ENCODE measurements at regions not wholly inside any gene's neighbourhood (a gene's known extent, or its start where the extent isn't known, plus 50 kb on each side); places are given as distances from the start of the nearest gene placed in this dataset.

DNA sequence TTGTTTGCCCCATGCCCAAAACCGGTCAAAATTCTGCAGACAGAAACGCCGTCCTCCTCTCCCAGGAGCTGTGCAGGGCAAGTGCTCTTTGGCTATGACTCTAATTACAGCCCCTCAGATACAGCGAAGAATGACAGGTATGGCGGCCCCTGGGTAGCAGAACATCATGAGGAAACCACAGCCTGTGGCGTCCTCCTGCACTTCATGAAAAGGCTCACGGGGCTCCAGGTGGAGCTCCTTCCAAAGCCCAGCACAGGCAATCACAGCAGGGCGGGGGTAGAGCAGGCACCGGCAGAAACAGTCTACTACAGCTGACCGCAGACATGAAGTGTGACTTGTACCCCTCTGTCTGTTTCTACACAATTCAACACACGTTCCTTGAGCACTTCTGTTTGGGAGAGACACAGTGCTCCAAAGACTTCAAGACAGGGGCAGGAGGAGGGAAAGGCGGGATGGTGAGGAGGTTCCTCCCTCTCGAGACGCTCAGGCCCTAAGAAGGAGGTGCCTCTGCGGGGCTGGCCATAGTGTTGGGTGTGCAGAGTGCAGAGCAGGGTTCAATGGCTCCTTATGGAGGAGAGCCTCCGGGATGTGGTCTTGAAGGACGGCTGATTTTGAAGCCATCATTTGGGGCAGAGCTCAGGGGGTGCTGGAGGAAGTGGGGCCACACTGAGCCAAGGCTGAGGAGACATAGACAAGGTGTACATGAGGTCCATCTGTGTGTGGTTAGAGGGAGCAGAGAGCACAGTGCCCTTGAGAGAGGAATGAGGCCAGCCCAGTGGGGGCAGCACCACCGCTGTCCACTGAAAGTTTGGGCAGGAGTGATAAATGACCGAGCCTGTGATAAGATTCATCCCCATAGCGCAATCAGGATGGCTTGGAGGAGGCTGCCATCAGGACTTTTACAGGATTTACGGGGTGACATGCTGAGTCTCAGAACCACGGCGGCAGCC, 468.3 kb downstream of the EIPR1 start:
- TF ChIP-seq EP300 (IDR thresholded peaks at IDR 0.05), result no peak
- TF ChIP-seq, protein P1, sequence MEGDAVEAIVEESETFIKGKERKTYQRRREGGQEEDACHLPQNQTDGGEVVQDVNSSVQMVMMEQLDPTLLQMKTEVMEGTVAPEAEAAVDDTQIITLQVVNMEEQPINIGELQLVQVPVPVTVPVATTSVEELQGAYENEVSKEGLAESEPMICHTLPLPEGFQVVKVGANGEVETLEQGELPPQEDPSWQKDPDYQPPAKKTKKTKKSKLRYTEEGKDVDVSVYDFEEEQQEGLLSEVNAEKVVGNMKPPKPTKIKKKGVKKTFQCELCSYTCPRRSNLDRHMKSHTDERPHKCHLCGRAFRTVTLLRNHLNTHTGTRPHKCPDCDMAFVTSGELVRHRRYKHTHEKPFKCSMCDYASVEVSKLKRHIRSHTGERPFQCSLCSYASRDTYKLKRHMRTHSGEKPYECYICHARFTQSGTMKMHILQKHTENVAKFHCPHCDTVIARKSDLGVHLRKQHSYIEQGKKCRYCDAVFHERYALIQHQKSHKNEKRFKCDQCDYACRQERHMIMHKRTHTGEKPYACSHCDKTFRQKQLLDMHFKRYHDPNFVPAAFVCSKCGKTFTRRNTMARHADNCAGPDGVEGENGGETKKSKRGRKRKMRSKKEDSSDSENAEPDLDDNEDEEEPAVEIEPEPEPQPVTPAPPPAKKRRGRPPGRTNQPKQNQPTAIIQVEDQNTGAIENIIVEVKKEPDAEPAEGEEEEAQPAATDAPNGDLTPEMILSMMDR (IDR thresholded peaks at IDR 0.05), result no peak
- no peak for TF ChIP-seq POLR2AphosphoS5 (IDR thresholded peaks at IDR 0.05)
- no peak for TF ChIP-seq POLR2A (IDR thresholded peaks at IDR 0.05)
- intact Hi-C loops (cut with DNase I), result no loop called here
- Histone ChIP-seq H3K9me3 (no peaks in the 10 kb centered on the region), H3K4me3 (no peak overlapping the region), H3K27ac (no peak overlapping the region), H3K27me3 (no peaks in the 10 kb centered on the region), H3K4me1 (no peaks in the 10 kb centered on the region), H3K36me3 (no peaks in the 10 kb centered on the region)
- no peak for DNase-seq
- 85 to 87% methylated on average over 23 of the region's 23 CpGs for WGBS, 2 donors

DNA sequence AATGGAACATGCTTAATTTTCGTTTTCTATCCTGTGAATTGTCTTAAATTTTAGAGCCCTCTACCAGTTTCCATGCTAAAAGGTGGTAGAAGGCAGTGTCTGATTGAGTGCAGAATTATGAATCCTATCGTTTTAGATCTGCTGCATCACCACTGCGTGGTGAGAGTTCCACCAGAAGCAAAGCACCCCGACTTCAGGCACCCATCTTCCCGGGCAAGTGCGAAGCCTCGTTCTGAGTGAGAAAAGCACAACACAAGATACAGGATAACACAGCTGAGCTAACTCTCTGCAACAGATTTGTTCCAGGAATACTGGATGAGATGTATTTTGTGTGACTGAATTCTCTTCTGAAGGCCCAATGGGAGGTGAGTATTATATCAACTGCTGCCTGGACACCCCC, 471.5 kb downstream of the EIPR1 start:
- H3K27ac ChIP-seq, result no peak overlapping the region
- H3K9me3 ChIP-seq, result no peaks in the 10 kb centered on the region
- TF ChIP-seq EP300 (IDR thresholded peaks at IDR 0.05) (no peak), POLR2AphosphoS5 (IDR thresholded peaks at IDR 0.05) (no peak), POLR2A (IDR thresholded peaks at IDR 0.05) (no peak)
- TF ChIP-seq, protein P1 (IDR thresholded peaks at IDR 0.05), result no peak
- no peaks in the 10 kb centered on the region for H3K27me3 ChIP-seq
- H3K4me1 ChIP-seq, result no peaks in the 10 kb centered on the region
- no peak overlapping the region for H3K4me3 ChIP-seq
- H3K36me3 ChIP-seq, result no peaks in the 10 kb centered on the region
- intact Hi-C loops (cut with DNase I), result no loop called here
- WGBS, 2 donors, result 85 to 90% methylated on average over 7 of the region's 7 CpGs
- DNase-seq, result no peak

DNA sequence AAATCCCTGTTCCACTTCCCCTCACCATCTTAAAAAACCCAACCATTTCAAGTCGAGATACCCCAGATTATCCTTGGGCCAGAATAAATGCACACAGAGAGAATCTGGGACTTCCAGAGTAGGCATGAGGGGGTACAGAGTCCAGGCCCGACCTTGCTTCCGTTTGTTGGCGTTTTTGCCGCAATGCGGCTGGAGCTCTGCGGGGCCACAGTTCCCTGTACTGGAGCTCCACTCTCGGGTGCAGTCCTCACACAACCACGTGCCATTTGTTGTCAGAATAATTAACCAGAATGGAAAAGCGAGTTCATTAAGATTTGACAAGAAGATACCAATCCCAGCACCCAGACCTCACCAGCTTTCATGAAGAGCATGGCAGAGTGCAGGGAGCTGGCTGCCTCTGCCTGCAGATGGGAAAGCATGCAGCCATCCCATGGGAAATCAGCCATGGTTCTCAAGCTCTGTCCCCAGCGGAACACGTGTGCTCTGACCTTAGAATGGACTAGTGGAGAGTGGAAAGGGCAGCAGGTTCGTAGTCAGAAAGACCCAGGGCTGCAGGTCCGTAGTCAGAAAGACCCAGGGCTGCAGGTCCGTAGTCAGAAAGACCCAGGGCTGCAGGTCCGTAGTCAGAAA, 472.8 kb downstream of the EIPR1 start:
- H3K36me3 ChIP-seq, result no peaks in the 10 kb centered on the region
- H3K4me1 ChIP-seq, result no peaks in the 10 kb centered on the region
- H3K27me3 ChIP-seq, result no peaks in the 10 kb centered on the region
- 83 to 87% methylated on average over 15 of the region's 16 CpGs for WGBS, 2 donors
- H3K27ac ChIP-seq, result no peak overlapping the region
- no peak for DNase-seq
- intact Hi-C loops (cut with DNase I), result no loop called here
- H3K9me3 ChIP-seq, result no peaks in the 10 kb centered on the region
- TF ChIP-seq POLR2AphosphoS5 (IDR thresholded peaks at IDR 0.05), result no peak
- TF ChIP-seq POLR2A (IDR thresholded peaks at IDR 0.05), result no peak
- TF ChIP-seq, protein P1 (IDR thresholded peaks at IDR 0.05), result no peak
- no peak for TF ChIP-seq EP300 (IDR thresholded peaks at IDR 0.05)
- no peak overlapping the region for H3K4me3 ChIP-seq

DNA sequence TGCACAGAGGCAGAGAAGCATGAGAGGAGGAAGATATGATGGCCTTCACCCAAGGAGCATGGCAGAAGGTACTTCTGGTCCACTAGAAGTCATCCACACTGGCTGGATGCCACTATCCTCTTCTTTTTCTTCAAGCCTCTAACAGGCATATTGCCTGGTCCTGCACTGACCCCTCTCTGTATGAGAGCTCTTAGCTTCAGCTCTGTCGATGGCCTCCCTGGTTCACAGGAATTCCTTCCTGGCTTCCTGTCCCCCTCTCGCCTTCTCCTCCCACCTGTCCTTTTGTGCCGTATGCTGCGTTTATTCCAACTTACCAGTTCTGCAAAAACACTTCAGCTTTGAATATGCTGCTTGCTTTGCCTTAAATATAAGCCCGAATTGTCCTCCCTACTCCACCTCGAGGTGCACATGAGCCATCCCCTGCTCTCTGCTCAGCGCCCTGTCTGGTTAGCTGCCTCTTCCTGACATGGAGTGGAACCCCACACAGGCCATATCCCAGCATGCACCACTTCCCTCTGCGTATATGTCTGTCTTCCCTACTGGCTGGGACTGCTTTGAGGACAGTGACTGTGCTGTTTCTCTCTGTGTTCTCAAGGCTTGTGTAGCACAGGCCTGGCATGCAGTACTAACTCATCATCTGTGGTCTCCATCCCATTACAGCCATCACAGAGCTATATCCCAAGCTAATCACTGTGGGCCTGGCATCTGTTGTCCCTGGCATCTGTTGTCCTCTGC, 474.9 kb downstream of the EIPR1 start:
- TF ChIP-seq POLR2AphosphoS5 (IDR thresholded peaks at IDR 0.05), result no peak
- DNase-seq, result no peak
- Histone ChIP-seq H3K4me1 (no peaks in the 10 kb centered on the region), H3K9me3 (no peaks in the 10 kb centered on the region), H3K27me3 (no peaks in the 10 kb centered on the region), H3K27ac (no peak overlapping the region), H3K4me3 (no peak overlapping the region), H3K36me3 (no peaks in the 10 kb centered on the region)
- intact Hi-C loops (cut with DNase I), result no loop called here
- 79% methylated on average over 8 of the region's 8 CpGs for WGBS, 2 donors

Measured in sigmoid colon (tissue), 6 donors.